ENCODE measurements at regions not wholly inside any gene's neighbourhood (a gene's known extent, or its start where the extent isn't known, plus 50 kb on each side); places are given as distances from the start of the nearest gene placed in this dataset.

DNA sequence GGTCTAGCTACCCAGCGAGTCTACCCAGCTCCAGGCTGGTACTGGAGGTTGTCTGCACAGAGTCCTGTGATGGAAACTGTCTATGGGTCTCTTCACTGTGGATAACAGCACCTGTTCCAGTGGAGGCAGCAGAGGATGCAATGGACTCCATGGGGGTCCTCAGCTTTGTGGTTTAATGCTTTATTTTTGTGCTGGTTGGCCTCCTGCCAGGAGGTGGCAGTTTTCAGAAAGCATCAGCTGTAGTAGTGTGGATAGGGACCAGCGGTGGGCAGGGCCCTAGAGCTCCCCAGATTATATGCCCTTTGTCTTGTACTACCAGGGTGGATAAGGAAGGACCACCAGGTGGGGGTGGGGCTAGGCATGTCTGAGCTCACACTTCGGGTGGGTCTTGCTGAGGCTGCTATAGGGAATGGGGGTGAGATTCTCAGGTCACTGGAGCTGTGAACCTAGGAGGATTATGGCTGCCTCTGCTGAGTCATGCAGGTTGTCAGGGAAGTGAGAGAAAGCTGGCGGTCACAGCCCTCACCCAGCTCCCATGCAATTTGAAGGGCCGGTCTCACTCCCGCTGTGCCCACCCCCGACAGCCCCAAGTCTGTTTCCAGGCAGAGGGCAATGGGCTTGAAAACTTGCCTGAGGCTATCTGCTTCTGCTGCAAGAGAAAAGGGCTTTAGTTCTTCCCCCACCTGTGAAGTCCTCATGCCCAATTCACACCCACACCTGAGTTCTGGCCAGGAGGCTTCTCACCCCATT lies 397.1 kb downstream of the TLE1 start:
- no peak for TF ChIP-seq ZNF274 (IDR thresholded peaks at IDR 0.05; ENCODE audit: low read depth, low read length)
- H3K4me3 ChIP-seq (ENCODE audit: low read length), result no peak overlapping the region

DNA sequence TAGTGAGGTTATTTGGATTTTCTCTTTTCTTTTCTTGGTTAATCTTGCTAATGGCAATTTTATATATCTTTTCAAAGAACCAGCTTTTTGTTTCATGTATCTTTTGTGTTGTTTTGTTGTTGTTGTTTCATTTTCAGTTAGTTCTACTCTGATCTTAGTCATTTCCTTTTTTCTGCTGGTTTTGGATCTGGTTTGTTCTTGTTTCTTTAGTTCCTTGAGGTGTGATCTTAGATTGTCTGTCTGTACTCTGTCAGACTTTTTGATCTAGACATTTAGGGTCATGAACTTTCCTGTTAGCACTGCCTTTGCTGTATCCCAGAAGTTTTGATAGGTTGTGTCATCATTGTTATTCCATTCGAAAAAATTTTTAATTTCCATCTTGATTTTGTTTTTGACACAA lies 399.7 kb downstream of the TLE1 start:
- no peak overlapping the region for H3K4me3 ChIP-seq (ENCODE audit: low read length)
- TF ChIP-seq ZNF274 (IDR thresholded peaks at IDR 0.05; ENCODE audit: low read depth, low read length), result no peak

DNA sequence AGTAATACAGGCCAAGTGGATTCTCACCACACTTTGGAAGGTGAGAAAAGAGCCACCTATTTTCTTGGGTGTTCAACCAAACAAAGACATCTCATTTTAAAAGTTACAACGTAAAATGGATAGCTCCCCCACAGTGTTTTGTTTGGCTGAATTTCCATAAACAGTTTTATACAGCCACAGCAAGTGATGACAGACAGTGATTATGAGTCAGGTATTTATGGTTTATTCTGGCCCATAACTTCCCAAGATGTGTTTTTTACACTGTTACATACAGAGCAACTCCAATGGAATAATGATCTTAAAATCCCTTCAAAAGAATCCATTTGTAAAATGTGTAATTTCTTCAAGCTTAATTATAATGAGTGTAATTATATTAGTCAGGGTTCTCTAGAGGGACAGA lies 421.3 kb downstream of the TLE1 start:
- no peak for TF ChIP-seq ZNF274 (IDR thresholded peaks at IDR 0.05; ENCODE audit: low read depth, low read length)
- no peak overlapping the region for H3K4me3 ChIP-seq (ENCODE audit: low read length)

DNA sequence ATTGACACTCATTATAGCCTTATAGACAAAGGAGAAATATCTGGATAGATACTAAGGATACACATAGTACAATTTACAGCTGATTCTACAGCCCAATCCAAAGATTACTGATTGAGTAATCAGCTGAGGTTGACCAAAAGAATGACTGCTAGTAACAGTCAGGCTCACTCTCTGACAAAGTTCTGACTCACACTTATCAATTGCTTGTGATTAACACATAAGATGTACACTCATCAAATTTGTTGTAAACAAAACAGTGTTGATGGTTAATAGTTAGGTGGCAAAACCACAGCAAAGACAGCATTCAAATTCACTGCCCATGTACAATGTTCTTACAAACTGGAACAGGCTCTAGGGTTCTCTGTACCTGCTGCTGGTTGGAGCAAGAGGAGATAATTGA lies 422.7 kb downstream of the TLE1 start:
- TF ChIP-seq ZNF274 (IDR thresholded peaks at IDR 0.05; ENCODE audit: low read depth, low read length), result no peak
- no peak overlapping the region for H3K4me3 ChIP-seq (ENCODE audit: low read length)

DNA sequence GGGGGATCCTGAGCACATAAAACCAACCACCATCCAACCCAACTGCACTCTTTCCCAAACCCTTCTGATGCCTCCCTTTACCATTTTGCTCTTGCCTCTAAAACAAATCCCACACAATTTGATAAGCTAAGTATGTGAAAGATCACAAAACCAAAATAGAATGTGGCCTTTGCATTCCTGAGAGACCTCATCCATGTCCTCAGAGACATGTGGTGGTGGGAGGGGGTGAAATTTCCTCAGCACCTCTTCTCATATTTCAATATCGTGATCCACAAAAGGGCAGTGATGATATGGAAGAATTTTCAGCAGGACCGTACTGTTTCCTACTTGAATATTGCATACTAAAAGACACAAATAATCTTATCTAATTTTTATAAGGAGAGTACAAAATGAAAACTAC lies 423.3 kb downstream of the TLE1 start:
- no peak overlapping the region for H3K4me3 ChIP-seq (ENCODE audit: low read length)
- TF ChIP-seq ZNF274 (IDR thresholded peaks at IDR 0.05; ENCODE audit: low read depth, low read length), result no peak

DNA sequence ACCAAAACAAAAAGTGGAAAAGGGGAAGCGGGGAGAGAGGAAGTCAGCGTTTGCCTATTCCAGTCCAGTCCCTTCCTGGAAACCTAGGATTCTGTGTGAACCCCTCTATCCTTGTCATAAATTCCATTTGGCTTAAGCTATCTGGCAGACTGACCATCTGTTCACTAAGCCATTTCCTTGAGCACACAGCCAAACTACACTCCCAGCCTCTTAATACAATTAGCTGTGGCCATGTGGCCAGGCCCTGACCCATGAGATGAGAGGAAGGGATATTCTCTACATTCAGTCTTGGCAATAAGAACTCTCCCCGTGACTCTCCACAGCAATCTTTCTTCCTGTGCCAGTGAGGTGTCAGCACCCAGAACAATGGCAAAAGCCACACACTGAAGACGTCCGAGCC lies 424.8 kb downstream of the TLE1 start:
- no peak overlapping the region for H3K4me3 ChIP-seq (ENCODE audit: low read length)
- TF ChIP-seq ZNF274 (IDR thresholded peaks at IDR 0.05; ENCODE audit: low read depth, low read length), result no peak

DNA sequence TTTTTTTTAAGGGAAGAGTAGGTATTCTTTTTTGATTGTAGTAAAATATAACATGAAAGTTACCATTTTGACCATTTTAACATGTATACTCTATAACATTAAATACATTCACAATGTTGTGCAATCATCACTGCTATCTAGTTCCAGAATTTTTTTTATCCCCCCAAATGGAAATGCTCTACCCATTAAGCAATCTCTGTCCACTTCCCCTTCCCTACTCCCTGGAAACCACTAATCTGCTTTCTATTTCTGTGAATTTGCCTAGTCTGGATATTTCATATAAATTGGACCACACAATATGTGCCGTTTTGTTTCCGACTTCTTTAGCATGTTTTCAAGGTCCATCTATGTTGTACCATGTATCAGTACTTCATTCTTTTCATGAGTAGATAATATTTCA lies 429.5 kb downstream of the TLE1 start:
- no peak overlapping the region for H3K4me3 ChIP-seq (ENCODE audit: low read length)
- TF ChIP-seq ZNF274 (IDR thresholded peaks at IDR 0.05; ENCODE audit: low read depth, low read length), result no peak

DNA sequence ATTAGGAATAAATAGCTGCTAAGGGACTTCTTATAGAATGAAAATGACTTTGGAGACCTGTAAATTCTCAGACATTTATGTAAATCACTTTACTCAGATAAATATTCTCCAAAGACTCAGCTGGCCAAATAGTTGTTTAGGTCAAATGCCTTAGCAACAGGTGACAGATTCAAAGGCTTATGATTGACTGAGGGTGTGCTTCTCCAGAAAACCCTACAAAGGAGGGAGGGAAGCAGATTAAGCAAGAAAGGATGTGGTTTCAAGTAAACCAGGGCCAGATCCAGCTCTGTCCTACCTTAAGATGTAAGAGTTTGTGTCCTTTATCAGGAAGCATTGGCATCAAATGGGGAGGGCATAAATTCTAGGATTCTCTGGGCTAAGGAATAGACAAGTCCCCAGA lies 433.0 kb downstream of the TLE1 start:
- no peak for TF ChIP-seq ZNF274 (IDR thresholded peaks at IDR 0.05; ENCODE audit: low read depth, low read length)
- H3K4me3 ChIP-seq (ENCODE audit: low read length), result no peak overlapping the region

DNA sequence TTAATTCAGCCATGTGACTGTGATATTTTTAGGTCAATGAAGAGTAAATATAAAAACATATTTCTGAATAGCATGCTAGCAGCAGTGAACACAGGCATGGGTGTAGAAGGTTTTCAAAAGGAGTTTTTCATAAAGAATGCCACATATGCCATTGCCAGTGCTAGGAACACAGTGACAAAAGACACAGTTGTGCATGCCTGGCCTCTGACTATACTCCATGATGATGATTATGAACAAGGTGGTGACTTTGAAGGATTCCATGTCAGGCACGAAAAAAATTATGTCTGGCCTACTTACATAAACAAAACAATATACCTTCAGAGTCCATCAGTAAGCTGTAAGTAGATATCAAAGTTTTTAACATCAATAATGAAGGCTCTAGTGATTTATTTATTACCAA lies 438.7 kb downstream of the TLE1 start:
- TF ChIP-seq ZNF274 (IDR thresholded peaks at IDR 0.05; ENCODE audit: low read depth, low read length), result no peak
- no peak overlapping the region for H3K4me3 ChIP-seq (ENCODE audit: low read length)

DNA sequence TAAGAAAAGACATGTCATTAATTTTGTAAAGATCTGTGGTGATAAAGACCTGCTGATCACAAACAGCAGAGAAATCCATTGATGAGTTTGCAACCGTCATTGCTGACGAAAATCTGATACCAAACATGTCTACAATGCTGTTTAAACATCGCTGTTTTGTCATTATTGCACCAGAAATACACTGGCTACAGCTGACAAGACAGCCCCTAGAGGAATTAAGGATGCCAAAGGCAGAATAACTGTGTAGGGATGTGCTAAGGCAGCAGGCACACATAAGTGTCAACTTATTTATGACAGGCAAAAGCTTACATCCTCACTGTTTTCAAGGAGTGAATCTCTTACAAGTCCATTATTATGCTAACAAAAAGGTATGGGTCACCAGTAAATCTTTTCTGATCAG lies 439.3 kb downstream of the TLE1 start:
- TF ChIP-seq ZNF274 (IDR thresholded peaks at IDR 0.05; ENCODE audit: low read depth, low read length), result no peak
- H3K4me3 ChIP-seq (ENCODE audit: low read length), result no peak overlapping the region

DNA sequence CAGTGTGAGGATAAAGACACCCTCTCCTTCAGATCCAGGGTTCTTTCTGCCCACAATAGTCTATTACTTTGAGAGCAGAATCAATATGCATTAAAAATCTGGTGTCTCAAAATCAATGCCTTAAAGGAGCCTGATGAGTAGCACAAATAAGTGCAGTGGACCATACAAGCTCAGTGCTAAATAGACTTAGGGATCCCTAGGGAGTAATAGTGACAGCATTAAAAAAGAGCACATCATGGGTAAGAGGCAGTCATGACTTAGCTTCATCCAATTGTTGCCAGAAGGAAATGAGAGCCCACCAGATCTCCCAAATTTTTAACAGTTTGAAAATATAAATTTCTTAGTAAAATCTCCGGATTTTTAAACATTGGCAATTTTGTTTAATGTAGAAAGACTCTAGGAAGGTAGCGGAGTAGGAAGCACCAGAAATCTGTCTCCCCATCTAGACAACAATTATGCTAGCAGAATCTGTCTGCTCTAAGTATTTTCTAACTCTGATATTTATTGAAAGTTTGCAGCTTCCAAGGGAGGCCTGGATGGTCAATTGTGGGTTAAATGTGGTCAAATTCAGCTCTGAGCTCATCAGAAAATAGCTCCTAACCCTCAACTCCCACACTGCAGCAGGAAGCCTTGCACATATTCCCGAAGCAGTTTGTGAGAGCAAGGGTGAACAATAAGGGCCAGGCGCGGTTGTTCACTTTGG lies 443.9 kb downstream of the TLE1 start:
- H3K4me3 ChIP-seq (ENCODE audit: low read length), result no peak overlapping the region
- TF ChIP-seq ZNF274 (IDR thresholded peaks at IDR 0.05; ENCODE audit: low read depth, low read length), result no peak

DNA sequence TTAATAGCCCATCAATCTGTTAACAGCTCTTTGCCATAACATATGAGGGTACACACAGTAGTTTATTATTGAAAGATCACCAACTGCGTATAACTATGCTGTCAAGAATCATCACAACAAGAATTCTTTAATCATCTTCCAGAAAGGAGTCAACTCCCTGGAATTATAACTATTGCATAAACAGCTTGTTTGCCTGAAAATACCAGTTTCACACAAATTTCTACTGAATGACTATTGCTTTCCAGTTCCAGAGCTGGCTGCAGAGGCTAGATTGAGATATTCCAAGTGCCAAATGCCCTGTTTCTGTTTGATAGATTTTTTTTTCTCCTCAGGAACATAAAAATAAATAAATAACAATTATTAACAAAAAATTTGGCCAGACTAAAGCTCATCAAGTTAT lies 444.7 kb downstream of the TLE1 start:
- no peak overlapping the region for H3K4me3 ChIP-seq (ENCODE audit: low read length)
- TF ChIP-seq ZNF274 (IDR thresholded peaks at IDR 0.05; ENCODE audit: low read depth, low read length), result no peak

DNA sequence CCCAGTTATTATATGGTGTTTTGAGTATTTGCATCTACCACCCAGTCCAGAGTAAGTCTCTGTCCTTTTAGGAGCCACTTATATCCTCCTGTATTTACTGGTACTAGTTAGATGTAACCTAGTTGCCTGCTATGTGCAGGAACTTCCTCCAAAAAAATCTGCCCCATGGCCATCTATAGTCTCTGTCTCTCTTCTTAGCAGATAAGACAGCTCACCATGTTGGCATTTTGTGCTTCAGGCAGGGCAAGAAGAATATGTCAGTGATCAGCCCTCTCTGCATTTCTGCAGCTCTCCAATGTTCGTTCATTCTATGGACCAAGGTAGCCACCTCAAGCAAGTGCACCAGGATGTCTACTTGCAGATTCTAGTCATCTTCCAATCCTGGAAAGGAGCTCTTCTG lies 446.5 kb downstream of the TLE1 start:
- no peak for TF ChIP-seq ZNF274 (IDR thresholded peaks at IDR 0.05; ENCODE audit: low read depth, low read length)
- H3K4me3 ChIP-seq (ENCODE audit: low read length), result no peak overlapping the region

DNA sequence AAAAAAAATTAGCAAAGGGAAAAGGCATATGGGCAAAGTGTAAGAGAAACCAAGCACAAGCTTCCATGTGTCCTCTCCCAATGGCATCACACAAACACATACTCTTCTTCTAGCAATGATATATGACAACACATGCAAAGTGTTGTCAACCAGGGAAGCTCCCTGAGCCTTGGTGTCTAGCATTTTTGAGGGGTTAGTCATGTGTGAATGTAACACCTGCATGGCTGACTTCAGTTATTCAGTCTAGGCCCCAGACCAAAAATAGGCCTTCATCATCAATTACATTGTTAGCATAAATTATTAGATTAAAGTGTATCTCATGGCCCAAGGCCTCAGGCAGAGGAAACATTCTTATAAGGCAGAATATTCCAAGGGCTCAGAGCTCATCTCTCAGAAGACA lies 450.0 kb downstream of the TLE1 start:
- H3K4me3 ChIP-seq (ENCODE audit: low read length), result no peak overlapping the region
- TF ChIP-seq ZNF274 (IDR thresholded peaks at IDR 0.05; ENCODE audit: low read depth, low read length), result no peak

DNA sequence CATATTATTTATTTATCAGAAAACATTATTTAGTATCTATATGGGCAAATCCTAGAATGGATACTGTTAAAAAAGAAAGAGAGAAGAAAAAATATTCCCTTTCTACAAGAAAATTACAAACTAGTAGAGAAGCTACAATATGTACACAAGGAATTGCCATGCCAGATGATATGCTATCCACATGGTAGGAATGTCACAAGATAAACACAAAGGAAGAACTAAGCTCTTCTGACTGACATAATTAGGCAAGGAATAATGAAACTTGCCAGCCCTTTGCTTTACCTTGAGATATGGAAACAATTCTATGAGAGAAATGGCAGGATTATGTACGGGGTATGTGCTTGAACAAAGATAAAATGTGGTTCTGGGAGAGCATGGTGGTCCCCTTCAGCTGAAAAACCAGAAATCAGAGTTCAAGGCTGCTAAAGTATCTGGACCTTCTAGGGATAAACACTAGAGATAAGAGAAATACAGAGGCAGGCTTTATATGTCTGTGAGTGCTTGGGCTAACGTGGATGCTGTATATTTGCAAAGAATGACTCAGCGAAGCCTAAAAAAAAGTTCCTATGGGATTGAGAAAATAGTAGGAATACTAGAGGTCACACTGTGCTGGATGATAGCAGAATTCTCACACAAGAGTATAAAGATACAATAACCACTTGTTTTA lies 451.6 kb downstream of the TLE1 start:
- no peak for TF ChIP-seq ZNF274 (IDR thresholded peaks at IDR 0.05; ENCODE audit: low read depth, low read length)
- no peak overlapping the region for H3K4me3 ChIP-seq (ENCODE audit: low read length)

Data from GM08714 (cell line).